ENCODE measurements at regions not wholly inside any gene's neighbourhood (a gene's known extent, or its start where the extent isn't known, plus 50 kb on each side); places are given as distances from the start of the nearest gene placed in this dataset.

DNA sequence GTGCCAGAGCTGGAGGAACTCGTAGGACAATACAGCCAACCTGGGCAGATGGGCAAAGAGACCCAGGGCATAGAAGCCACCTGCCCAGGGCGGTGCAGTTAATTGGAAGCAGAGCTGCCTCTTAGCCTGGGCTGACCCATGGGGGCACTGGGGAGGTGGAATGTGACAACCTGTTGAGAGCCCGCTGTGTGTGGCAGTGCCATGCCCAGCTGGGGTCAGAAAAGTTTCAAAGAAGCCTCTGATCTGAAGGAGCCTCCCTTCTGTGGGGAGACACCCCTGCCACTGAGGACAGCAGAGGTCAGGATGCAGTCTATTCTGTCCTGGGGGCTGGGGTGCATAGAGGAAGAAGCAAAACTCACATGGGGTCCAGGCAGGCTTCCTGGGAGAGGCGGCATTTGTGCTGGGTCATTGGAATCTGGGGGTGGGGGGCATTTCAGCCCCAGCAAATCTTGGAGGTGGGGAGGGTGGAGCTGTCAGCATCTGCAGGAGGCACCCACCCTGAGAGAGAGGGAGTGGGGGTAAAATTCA, 176.1 kb upstream of the CIBAR2 start:
- TF ChIP-seq EZH2 (IDR thresholded peaks at IDR 0.05) (no peak), POLR2AphosphoS5 (IDR thresholded peaks at IDR 0.05; ENCODE audit: borderline replicate concordance, low read depth, low read length) (no peak), FOXP2 (optimal IDR thresholded peaks at IDR 0.05; ENCODE audit: control extremely low read depth, extremely low read length, insufficient read depth) (no peak)
